ENCODE measurements at regions not wholly inside any gene's neighbourhood (a gene's known extent, or its start where the extent isn't known, plus 50 kb on each side); places are given as distances from the start of the nearest gene placed in this dataset.

- TF ChIP-seq CTCF (conservative IDR thresholded peaks at IDR 0.05 in 1 of 2, IDR thresholded peaks at IDR 0.05 in 1 of 2; ENCODE audit: low read depth in 1 of 2, low read length in 2 of 2) (no peak), EZH2 (IDR thresholded peaks at IDR 0.05; ENCODE audit: low read length, missing control alignments) (no peak)
Observed at GRCh38 chr4:149176039-149176438, 639.6 kb downstream of the IQCM start.
